ENCODE measurements at regions not wholly inside any gene's neighbourhood (a gene's known extent, or its start where the extent isn't known, plus 50 kb on each side); places are given as distances from the start of the nearest gene placed in this dataset.

- DNase-seq (ENCODE audit: extremely low spot score, unreplicated experiment): no peak
- no peak overlapping the region for H3K27ac Mint-ChIP-seq (ENCODE audit: unreplicated experiment)
Observed at GRCh38 chr14:84403585-84403984, 1126.4 kb upstream of the FLRT2 start.

DNA sequence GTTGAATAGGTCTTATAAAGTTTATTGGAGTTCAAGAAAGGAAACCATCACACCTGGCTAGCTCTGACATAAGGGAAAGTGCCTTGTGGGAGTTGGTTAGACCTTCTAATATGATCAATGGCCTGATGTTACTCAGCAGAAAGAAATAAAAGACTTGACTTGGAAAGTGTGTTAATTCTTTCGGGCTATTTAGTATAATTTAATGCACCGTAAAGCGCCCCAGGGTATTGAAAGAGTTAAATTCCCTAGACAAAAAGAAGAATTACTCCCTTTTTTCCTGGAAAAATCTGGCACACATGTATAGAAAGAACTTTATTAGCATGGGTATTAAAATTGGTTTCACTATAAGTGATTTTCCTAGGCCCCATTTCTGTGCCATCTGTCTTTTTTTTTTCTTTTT lies 1125.7 kb upstream of the FLRT2 start:
- TF ChIP-seq, protein P1, sequence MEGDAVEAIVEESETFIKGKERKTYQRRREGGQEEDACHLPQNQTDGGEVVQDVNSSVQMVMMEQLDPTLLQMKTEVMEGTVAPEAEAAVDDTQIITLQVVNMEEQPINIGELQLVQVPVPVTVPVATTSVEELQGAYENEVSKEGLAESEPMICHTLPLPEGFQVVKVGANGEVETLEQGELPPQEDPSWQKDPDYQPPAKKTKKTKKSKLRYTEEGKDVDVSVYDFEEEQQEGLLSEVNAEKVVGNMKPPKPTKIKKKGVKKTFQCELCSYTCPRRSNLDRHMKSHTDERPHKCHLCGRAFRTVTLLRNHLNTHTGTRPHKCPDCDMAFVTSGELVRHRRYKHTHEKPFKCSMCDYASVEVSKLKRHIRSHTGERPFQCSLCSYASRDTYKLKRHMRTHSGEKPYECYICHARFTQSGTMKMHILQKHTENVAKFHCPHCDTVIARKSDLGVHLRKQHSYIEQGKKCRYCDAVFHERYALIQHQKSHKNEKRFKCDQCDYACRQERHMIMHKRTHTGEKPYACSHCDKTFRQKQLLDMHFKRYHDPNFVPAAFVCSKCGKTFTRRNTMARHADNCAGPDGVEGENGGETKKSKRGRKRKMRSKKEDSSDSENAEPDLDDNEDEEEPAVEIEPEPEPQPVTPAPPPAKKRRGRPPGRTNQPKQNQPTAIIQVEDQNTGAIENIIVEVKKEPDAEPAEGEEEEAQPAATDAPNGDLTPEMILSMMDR (IDR thresholded peaks at IDR 0.05): no peak
- no peaks in the 10 kb centered on the region for H3K27me3 Mint-ChIP-seq (ENCODE audit: unreplicated experiment)
- no peak for DNase-seq (ENCODE audit: extremely low spot score, unreplicated experiment)
- H3K4me1 Mint-ChIP-seq (ENCODE audit: unreplicated experiment): peaks cover 21% of the 10 kb centered on the region
- no peak overlapping the region for H3K4me3 Mint-ChIP-seq (ENCODE audit: unreplicated experiment)
- H3K9me3 Mint-ChIP-seq (ENCODE audit: unreplicated experiment): peaks cover 13% of the 10 kb centered on the region
- no peaks in the 10 kb centered on the region for H3K36me3 Mint-ChIP-seq (ENCODE audit: unreplicated experiment)
- no peak overlapping the region for H3K27ac Mint-ChIP-seq (ENCODE audit: unreplicated experiment)

More at GRCh38 chr14:84403585-84403984, 1126.4 kb upstream of the FLRT2 start:
- peaks cover 21% of the 10 kb centered on the region for H3K4me1 Mint-ChIP-seq (ENCODE audit: unreplicated experiment)
- no peaks in the 10 kb centered on the region for H3K36me3 Mint-ChIP-seq (ENCODE audit: unreplicated experiment)
- no peak overlapping the region for H3K4me3 Mint-ChIP-seq (ENCODE audit: unreplicated experiment)
- peaks cover 13% of the 10 kb centered on the region for H3K9me3 Mint-ChIP-seq (ENCODE audit: unreplicated experiment)
- TF ChIP-seq, protein P1 (IDR thresholded peaks at IDR 0.05): no peak
- H3K27me3 Mint-ChIP-seq (ENCODE audit: unreplicated experiment): no peaks in the 10 kb centered on the region

DNA sequence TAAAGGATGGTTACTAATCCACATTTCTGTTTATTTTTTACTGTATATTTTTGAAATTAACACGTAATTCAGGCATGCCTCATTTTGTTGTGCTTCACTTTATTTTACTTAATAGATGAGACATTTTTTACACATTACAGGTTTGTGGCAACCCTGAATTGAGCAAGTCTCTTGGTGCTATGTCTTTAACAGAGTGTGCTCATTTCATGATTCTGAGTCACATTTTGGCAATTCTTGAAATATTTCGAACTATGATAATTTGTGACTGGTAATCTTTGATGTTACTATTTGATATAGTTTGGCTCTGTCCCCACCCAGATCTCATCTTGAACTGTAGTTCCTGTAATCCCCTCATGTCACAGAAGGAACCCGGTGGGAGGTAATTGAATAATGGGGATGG lies 1120.5 kb upstream of the FLRT2 start:
- H3K4me1 Mint-ChIP-seq (ENCODE audit: unreplicated experiment): peaks cover 3% of the 10 kb centered on the region
- no peaks in the 10 kb centered on the region for H3K27me3 Mint-ChIP-seq (ENCODE audit: unreplicated experiment)
- peaks cover 7% of the 10 kb centered on the region for H3K36me3 Mint-ChIP-seq (ENCODE audit: unreplicated experiment)
- no peak for DNase-seq (ENCODE audit: extremely low spot score, unreplicated experiment)
- TF ChIP-seq, protein P1 (IDR thresholded peaks at IDR 0.05): no peak
- H3K4me3 Mint-ChIP-seq (ENCODE audit: unreplicated experiment): no peak overlapping the region
- no peak overlapping the region for H3K27ac Mint-ChIP-seq (ENCODE audit: unreplicated experiment)
- H3K9me3 Mint-ChIP-seq (ENCODE audit: unreplicated experiment): peaks cover 21% of the 10 kb centered on the region

DNA sequence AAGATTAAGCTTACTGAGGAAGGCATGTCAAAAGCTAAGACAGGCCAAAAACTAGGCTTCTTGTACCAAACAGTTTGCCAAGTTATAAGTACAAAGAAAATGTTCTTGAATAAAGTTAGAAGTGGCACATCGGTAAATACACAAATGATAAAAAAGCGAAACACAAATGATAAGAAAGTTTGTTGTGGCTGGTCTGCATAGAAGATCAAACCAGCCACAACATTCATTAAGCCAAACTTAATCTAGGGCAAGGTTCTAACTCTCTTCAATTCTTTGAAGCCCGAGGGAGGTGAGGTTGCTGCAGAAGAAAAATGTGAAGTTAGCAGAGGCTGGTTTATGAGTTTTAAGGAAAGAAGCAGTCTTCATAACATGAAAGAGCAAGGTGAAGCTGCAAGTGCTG lies 1119.6 kb upstream of the FLRT2 start:
- Mint-ChIP-seq H3K27ac (ENCODE audit: unreplicated experiment) (no peak overlapping the region), H3K4me1 (ENCODE audit: unreplicated experiment) (peaks cover 3% of the 10 kb centered on the region), H3K27me3 (ENCODE audit: unreplicated experiment) (no peaks in the 10 kb centered on the region), H3K9me3 (ENCODE audit: unreplicated experiment) (peaks cover 21% of the 10 kb centered on the region), H3K36me3 (ENCODE audit: unreplicated experiment) (peaks cover 7% of the 10 kb centered on the region), H3K4me3 (ENCODE audit: unreplicated experiment) (no peak overlapping the region)
- no peak for DNase-seq (ENCODE audit: extremely low spot score, unreplicated experiment)
- TF ChIP-seq, protein P1 (IDR thresholded peaks at IDR 0.05): no peak

DNA sequence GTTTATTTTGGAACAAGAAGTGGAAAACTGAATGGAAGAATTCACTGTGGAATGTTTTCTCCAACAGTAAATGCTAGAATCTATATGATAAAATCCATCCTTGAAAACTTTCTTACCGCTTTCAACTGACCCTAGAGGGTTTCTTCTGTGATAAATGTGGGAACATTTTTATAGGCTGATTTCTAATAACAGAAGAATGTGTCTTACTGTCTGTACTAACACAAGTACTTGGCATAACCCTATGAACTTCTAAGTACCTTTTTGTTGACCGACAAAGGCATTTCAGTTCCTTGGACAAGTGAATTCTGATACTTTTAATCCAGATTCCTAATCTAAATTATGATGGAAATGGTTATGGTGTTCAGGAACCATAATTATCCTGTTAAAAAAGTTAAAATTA lies 1109.7 kb upstream of the FLRT2 start:
- Mint-ChIP-seq H3K9me3 (ENCODE audit: unreplicated experiment) (peaks cover 25% of the 10 kb centered on the region), H3K4me1 (ENCODE audit: unreplicated experiment) (peaks cover 36% of the 10 kb centered on the region), H3K27ac (ENCODE audit: unreplicated experiment) (peak overlapping the region; percentile 83), H3K4me3 (ENCODE audit: unreplicated experiment) (no peak overlapping the region), H3K36me3 (ENCODE audit: unreplicated experiment) (peaks cover 5% of the 10 kb centered on the region), H3K27me3 (ENCODE audit: unreplicated experiment) (no peaks in the 10 kb centered on the region)
- no peak for DNase-seq (ENCODE audit: extremely low spot score, unreplicated experiment)
- TF ChIP-seq, protein P1 (IDR thresholded peaks at IDR 0.05): no peak

Measured in osteocyte (in vitro differentiated cells).